CD4-positive, alpha-beta T cell treated with Interleukin-17A for 1 hour (primary cell): ENCODE measurements at regions not wholly inside any gene's neighbourhood (a gene's known extent, or its start where the extent isn't known, plus 50 kb on each side); places are given as distances from the start of the nearest gene placed in this dataset.

Source experiments
- DNase-seq: peaks from one replicate; pipeline ENCODE4 v3.0.0-alpha.2; 2020

DNA sequence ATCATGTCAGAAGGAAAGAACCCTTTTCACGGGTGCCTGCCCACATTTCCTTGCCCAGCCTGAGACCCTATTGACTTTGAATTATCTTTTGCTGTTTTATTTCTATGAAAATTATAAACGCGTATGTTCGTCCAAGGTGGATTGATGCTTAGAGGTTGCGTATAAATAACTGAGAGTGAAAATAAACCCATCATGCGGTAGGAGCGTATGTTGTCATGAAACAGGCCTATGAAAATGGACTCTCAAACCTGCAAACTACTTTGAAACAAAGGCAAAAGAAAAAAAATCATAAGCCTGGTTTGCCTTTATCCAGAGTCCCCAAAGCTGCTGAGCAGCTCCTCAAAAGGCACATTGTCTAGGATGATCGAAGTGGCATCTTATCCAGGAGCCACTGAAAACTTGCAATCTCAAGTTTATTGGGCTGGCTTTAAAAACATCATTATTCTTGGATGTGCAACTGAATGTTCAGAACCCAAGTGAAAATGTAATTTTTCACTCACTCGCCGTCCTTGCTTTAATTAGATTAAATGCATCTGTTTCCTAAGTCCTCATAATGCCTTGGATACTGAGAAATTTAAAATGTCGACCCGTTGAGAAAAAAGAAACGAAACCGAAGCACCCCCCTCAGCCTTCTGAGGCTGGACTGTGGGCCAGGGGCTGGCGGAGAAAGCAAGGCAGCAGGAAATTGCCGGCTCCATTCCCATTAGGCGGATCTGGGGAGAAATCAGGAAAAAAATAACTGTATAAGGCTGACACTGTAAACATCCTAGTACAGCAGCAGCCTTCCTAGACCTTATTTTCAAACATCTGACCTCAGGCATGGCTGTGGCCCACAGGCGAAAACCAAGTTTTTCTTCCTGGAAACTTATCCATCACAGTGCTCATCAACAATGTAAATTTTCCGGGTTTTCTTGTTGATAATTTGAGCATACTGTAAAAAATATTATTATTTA lies 82.9 kb upstream of the PPARA start:
- DNase-seq = no peak

DNA sequence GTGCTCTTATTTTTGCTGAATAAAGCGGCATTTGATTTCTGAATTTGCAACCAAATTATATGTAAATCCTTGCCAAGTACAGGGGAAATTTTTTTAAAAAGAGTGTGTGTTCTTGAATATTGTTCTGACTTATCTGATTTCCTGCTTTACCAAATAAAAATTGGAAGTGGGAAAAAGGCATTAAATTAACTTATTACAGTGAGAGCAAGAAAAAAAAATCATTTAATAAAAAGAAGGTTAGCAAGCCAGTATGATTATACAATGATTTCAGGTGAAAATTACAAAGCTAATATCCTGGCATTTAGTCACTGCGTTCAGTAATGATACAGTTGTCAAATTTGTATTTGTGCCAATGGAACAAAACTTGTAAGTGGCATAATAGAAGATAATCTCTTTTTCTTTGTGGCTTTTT lies 82.1 kb upstream of the PPARA start:
- DNase-seq = no peak

DNA sequence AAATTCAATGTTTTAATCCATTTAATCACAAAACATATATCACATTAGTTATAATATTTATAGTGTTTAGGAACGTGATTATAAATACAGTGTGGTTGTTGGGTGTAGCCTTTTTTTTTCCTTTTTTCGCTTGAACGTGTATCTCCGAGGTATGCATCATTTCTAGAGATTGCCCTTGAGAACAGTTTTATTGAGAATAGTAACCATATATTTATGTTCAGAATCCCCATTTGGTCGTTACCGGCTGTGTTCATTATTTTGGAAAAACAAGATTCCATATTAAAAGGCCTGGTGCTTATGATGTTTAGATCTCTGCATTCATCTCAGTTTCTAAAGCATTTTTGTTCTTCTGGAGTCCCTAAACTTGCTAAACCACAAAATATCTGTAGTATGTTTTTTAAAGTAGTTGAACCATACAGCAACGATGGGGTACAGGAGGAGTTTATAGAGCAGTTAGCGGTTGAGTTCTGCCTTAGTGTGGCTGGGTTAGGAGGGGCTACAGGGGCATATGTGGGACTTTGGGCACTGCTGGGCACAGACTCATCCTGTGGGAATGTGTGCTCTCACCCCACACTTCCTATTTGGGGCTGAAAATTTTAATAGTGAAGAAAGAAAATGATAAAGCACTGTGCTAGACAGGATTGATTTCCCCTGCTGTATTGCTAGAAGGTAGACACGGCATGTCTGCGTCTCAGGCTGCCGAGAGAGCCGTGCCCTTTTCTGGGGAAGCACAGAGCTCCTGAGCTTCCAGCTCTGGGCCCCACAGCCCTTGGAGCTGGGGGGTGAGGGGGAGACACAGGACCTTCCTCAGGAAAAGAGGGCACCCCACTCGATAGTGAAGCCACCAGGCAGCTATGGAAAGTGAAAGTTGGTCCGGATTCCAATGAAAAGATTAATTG lies 81.5 kb upstream of the PPARA start:
- DNase-seq = no peak

DNA sequence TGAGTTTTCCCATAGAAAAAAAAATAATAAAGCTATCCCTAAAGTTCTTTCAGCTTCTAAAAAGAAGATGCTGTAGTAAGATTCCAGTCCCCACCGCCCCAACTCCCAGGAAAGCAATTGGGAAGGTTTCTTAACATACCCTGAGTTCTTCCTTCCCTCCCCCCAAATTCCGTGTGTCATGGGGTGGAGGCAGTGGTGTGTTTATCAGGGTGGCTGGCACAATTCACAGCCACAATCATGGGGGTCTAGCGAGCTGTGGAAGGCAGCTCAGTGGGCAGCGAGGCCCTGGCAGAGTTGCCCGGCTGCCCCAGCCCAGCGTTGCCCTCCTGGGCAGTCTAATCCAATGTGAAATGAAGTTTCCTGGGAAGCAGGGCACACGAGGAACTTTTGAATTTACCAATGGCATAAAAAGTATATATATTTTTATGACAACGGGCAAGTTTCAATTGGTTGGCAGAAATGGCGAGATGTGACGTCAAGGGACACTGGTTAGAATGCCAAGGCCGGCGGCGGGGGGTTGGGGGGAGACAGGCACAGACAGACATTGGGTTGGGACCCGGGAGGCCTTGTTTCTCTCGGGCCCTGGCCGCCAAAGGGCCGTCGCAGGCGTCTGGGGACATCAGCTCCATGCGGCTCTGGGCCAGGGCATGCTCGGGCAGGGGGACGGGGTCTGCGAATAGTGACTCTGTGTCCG lies 80.7 kb upstream of the PPARA start:
- DNase-seq = peak; percentile 68

DNA sequence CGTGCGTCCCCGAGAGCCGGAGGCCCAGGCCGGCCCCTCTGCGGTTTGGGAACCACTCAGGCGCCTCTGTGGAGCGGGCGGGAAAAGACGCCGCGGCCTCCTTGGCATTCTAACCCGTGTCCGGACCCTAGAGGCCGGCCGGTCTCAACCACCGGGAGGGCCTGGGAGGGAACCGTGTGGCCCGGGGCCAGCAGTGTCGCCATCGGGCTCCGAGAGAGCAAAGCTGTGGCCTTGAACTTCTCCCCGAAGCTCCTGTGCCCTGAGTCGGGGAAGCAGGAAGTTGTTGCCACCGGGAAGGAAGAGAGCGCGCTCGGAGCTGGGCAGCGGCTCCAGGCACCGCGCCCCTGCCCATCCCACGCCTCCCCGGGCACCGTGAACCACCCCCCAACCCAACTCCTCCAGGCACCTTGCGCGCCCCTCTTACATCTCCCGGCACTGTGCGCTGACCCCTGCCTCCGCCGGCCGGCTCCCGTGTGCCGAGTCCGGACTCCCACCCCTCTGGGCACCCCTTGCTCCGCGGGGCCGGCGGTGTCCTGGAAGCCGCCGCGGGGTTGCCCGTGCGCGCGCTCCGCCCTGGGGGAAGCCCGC lies 80.0 kb upstream of the PPARA start:
- DNase-seq = peak; percentile 22

DNA sequence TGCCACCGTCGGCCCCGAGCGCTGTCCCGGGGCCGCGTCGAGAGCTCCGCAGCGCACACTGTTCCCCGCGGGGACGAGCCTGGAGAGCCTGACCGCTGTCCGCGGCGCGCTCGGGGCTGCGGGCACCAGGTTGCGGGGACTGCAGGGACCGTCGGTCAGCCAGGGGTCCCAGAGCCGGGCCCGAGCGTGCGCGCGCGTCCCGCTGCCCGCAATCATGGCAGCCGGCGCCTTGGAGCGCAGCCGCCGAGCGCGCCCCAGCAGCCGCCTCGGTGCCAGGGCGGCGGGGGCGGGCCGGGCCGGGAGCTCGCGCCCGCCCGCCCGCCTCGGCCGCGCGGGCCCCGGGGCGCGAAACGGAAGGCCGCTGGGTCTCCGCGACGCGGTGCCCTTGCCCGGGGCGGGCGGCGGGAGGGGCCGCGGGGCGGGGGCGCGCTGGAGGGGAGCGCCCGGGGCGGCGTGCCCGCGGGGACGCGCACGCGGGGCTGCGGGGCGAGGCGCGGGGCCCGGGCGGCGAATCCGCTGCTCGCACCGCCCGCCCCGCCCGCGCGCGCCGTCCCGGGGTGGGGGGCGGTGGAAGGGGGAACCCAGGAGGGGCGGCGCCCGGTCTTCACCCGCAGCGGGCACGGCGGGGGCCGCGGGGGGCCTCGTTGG lies 79.4 kb upstream of the PPARA start:
- peak; percentile 48 for DNase-seq

DNA sequence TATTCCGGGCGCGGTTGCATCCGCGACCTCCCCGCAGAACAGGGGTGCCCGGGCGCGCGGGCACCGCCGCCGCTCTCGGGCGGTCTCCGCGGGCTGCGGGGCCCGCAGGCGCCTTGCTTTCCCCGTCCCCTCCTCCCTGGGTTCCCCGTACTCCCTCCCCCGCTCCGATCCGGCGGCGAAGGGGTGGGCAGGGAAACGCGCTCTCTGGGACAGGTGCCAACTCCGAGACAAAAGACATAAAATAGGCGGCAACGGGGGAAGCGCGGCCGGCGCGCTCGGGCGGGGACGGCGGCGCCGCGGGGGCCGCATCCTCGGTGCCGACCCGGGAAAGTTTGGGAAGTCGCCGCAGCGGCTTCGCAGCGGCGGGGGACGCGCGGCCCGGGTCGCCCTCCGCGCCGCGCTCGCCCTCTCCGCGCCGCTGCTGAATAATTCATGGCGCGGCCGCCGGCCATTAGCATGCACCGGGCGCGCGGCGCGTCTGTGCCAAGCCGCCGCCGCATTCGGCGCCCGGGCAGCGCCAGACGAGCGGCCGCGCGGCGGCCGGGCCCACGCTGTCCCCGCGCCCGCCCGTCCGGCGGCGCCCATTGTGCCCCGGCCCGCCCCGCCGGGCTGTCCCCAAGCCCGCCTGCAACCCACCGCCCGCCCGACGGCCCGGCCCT lies 78.7 kb upstream of the PPARA start:
- peak; percentile 68 for DNase-seq

DNA sequence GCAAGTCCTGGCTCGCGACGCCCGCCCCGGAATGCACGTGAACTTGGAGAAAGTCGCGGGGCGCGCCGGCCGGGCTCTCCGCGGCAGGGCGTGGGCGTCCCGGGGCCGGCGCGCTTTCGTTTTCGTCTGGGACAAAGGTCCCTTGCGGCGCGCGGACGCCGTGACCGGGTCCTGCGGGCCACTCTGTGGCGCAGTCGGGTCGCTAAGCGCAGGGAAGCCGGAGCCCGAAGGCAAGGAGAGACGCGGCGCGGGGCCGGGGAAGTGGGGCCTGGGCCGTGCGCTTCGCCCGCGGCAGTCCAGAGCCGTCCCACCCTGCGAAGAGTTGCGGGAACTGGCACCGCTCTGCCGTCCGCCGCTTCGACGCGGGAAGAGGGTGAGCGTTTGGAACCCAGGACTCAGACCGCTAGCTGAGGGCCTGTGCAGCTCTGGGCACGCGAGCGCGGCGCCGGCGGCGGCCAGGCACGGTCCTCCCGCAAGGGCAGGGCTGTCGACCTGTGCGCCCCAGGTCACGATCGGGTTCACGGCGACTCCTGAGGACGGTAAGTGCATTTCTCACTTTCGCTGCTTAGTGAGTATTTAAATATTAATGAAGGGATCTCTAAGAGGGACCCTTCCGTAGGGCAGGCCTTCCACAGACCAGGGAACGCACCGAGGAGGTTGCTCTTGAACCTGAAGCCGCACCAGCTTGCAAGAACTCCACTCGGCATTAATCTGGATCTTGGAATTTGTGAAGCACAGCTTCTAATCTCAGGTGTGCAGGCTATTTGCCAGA lies 78.0 kb upstream of the PPARA start:
- DNase-seq = peak; percentile 29

DNA sequence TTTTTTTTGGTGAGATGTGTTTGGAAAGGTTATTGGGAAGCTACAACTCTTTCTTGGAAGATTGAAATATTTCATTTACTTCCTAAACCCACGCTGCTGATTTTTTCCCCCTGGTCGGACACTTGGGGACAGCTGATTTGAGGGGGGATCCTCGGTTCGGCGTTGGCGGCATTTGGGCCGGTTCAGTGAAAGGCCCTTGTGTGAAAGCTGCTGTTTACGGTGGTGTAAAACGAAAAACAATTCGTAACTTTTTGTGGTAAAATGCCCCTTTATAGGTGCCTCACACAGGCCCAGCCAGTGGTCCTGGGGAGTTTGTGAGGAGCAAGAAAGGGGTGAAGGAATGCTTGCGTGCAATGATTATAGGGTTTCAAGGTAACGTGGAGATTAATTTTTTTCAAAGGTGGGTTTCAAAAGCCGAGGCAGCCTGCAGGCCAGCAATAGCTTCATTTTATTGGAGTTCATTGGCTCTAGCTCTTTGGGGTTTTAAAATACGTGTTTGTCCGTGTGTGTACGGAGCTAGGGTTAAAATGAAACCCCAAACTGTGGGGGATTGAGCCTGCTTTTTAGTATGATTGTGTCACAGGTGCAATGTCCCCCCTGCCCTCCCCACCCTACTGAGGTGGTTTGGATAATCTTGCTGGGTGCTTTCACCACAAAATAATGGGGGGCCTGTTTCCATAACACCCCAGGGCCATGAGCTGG lies 77.2 kb upstream of the PPARA start:
- DNase-seq = no peak

DNA sequence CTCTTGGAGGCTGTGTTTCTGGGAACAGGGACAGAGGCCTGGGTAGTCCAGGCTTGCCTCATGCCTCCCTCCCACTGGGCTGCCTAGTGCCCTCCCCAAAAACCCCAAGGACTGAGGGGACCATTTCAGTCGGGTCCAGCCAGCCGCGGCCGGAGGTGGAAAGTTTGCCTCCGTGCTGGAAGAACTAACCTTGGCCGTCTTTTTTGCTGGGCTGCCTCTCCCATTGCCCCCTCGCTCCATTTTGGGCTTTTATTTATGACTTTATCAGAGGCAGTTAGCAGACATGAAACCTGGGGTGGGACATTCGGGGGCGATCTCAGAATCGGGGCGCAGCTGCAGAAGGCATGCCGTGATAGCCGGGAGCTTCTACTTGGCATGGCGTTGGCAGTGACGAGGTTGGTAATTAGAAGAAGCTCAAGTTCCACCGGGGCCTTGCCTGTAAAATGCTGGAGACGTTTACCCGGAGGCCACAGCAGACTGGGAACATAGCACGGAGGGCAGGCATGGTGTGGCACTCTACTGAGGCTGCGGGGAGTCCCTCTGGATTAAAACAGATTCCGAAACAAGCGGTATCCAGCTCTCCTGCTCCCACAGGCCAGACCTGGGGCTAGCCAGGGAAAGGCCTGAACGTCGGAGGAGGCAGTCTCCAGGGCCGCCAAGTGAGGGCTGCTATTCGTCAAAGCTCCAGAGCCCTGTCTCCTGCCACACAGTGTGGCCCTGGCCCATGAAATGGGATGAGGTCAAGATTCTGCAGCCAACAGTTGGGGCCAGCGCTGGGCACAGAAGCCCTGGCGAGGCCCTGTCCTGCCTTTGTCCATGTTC lies 76.4 kb upstream of the PPARA start:
- no peak for DNase-seq

DNA sequence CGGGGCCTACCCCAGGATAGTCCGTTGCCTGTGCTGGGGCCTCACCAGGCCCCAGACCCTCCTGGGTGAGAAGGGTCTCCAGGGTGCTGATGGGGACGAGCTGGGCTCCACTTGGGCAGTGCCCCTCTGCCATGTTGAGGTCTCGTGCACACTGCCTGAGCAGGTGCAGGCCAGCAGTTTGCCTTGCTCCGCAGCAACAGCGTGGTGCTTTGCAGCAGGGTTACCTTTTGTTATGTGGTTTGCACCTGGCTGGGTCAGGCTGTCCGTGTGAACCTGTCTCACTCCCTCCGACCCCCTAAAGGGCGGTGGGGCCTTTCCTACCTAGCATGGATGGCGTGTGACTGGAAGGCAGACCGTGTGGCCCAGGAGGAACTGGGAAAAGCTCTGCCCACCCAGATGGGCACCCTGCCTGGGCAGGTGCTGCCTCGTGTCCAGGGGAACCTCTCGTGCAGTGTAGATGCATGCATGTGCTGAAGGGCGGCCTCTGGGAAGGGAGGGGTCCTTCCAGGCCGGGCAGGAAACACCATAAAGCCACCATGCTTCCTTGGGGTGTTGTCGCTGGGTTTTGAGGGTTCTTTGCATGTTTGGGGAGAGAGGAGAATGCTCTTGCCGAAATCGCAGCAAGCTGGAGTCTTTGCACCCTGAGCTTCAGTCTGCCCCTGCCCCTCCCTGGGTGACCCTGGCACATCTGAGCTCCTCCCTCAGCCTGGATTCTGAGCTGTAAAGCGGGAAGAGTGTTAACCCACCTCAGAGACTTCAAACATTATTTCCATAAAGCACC lies 75.4 kb upstream of the PPARA start:
- no peak for DNase-seq

DNA sequence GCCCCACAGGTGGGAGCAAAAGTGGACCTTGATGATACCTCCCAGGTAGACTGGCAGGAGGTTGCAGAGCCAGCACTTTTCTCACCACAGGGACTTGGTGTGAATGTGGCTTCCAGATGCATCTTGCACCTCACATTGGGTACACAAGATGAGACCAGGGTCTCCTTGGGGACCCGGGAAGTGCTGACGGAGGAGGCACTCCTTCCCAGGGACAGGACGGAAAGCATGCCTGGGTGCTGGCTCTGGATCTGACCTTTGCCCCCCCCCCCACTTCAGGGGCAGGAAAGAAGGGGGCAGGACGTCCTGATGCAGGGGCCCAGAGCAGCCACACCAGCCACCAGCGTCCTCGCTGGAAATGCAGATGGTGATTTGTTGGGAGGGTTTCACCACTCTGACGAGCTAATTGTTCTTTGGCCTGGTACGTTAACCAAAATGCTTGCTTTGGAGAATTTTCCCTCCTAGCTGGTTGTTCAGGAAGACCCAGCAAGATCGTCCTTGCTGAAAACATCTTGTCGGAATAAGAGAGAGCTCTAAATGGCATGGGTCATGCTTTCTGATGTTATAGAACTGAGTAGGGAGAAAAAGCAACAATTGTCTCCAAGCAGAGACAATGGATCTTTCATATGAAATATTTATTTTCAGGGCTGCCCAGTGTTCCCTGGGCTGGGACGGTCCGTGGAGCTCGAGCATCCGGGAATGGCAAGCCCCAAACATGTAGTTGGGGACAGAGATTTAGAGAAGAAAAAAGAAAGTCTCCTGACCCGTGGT lies 74.4 kb upstream of the PPARA start:
- no peak for DNase-seq

DNA sequence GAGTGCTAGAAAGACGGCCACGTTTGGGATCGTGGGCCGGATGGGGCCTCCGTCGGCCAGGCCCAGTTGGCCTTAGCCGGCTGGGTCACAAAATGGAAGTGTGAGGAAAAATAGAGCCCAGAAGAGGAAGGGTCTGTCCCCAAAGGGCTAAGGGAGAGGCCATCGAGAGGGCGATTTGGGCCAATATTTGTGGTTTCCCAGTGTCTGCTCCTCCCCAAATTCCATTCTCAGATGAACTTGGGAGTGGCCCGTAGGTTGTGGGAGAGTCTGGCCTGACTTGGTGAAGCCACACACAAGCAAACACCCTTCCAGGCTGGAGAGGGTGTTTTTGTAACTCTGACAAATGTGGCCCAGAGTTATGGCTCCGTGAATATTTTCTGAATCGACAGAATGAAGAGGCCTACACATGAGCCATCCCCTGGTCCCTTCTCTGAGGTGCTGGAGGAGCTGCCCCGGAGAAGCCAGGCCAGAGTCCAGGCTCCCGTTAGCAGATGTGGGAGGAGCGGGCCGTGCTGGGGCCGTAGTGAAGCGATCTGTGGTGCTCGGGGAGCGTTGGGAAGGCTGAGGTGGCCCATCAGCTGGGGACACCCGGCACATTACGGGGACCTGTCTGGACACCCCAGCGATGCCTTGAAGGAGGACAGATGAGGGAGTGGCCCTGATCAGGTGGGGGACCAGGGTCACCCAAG lies 73.5 kb upstream of the PPARA start:
- DNase-seq = no peak

DNA sequence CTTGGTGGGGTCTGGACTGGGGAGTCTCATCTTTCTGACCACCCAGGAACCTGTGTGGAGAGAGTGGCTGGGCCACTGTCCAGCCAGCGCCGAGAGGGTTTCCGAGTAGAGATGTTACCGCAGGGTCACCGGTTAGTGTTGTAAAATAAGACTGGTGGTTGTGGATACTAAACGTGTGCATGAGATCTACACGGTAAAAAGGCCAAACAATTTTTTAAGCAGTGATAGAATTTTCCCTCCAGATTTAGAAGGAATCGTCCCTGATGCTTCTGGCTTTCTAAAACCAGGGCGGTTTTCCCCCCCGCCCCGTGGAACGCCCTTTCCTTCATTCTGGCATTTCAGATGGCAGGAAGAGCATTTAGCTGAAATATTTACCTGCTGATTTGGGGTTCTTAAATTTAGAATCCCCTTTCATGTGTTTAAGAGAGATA lies 72.6 kb upstream of the PPARA start:
- DNase-seq = no peak

DNA sequence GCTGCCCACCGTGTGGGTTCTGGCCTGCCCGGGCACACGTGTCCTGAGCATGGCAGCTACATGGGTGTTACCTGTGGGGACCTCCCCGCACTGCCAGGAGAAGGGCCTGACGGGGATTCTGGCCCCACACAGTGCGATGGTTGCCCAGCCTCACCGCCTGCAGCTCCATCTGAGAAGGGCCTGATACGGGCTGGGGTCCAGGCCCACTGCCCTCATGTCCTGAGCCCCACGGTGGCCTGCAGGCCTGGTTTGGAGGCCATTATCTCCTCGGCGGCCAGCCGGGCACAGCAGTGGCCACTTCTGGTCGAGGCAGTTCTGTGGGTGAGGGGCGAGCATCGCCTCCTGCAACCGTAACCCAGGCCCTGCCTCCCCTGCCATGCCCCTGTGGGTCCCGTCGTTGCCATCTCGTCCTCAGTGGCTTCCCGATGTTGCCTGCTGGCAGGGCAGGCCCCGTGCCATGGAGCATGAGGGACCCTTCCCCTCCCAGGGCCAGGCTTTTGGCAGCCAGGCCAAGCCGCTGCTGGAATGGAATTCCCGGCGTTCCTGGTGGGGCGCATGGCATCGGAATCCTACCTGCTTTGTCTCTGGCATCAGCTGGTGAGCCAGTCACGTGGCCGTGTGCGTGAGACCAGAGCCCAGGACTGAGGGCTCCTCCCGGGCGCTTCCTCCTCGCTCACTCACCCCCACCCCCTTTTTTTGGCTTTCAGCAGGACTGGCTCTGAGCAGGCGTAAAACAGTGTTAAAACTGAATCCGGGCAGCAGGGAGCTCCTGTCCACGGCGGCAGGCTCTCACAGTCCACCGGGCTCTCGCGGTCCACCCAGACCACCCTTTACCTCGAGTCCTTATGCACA lies 71.9 kb upstream of the PPARA start:
- no peak for DNase-seq
